ENCODE measurements at regions not wholly inside any gene's neighbourhood (a gene's known extent, or its start where the extent isn't known, plus 50 kb on each side); places are given as distances from the start of the nearest gene placed in this dataset.

- Histone ChIP-seq H3K9ac (ENCODE audit: low read length) (no peak overlapping the region), H3K27ac (ENCODE audit: low read depth, low read length, poor library complexity, severe bottlenecking) (no peak overlapping the region), H3K36me3 (ENCODE audit: insufficient read depth, low read length) (no peaks in the 10 kb centered on the region), H3F3A (ENCODE audit: insufficient read depth, low read length) (no peaks in the 10 kb centered on the region), H3K9me3 (ENCODE audit: low read length) (no peaks in the 10 kb centered on the region), H3K4me1 (ENCODE audit: insufficient read depth, low read length, severe bottlenecking) (no peaks in the 10 kb centered on the region), H3K79me2 (ENCODE audit: insufficient read depth, low read length) (no peaks in the 10 kb centered on the region), H2AFZ (ENCODE audit: low read length) (no peak overlapping the region), H3K4me2 (ENCODE audit: low read length) (no peak overlapping the region), H3K27me3 (ENCODE audit: insufficient read depth, low read length) (no peaks in the 10 kb centered on the region), H3K4me3 (ENCODE audit: low read depth, low read length, poor library complexity, severe bottlenecking) (no peak overlapping the region), H4K20me1 (ENCODE audit: insufficient read depth, low read length) (no peaks in the 10 kb centered on the region), H3K9me2 (ENCODE audit: low read depth, low read length) (no peaks in the 10 kb centered on the region)
- TF ChIP-seq EZH2 (IDR thresholded peaks at IDR 0.05; ENCODE audit: borderline replicate concordance, low read length) (no peak), CTCF (IDR thresholded peaks at IDR 0.05; ENCODE audit: low read length) (no peak)
Observed at GRCh38 chr15:95410757-95411156, 919.7 kb upstream of the NR2F2 start.

- Histone ChIP-seq H3K4me2 (ENCODE audit: low read length) (no peak overlapping the region), H3K4me1 (ENCODE audit: insufficient read depth, low read length, severe bottlenecking) (no peaks in the 10 kb centered on the region), H3F3A (ENCODE audit: insufficient read depth, low read length) (no peaks in the 10 kb centered on the region), H3K27ac (ENCODE audit: low read depth, low read length, poor library complexity, severe bottlenecking) (no peak overlapping the region), H3K36me3 (ENCODE audit: insufficient read depth, low read length) (no peaks in the 10 kb centered on the region), H4K20me1 (ENCODE audit: insufficient read depth, low read length) (no peaks in the 10 kb centered on the region), H3K9me3 (ENCODE audit: low read length) (no peaks in the 10 kb centered on the region), H3K79me2 (ENCODE audit: insufficient read depth, low read length) (no peaks in the 10 kb centered on the region), H3K27me3 (ENCODE audit: insufficient read depth, low read length) (no peaks in the 10 kb centered on the region), H2AFZ (ENCODE audit: low read length) (no peak overlapping the region), H3K4me3 (ENCODE audit: low read depth, low read length, poor library complexity, severe bottlenecking) (no peak overlapping the region), H3K9me2 (ENCODE audit: low read depth, low read length) (no peaks in the 10 kb centered on the region), H3K9ac (ENCODE audit: low read length) (no peak overlapping the region)
- TF ChIP-seq EZH2 (IDR thresholded peaks at IDR 0.05; ENCODE audit: borderline replicate concordance, low read length) (no peak), CTCF (IDR thresholded peaks at IDR 0.05; ENCODE audit: low read length) (no peak)
Observed at GRCh38 chr15:95416576-95416975, 913.9 kb upstream of the NR2F2 start.

GRCh38 chr15:95417761-95418160 lies 912.7 kb upstream of the NR2F2 start:
- Histone ChIP-seq H4K20me1 (ENCODE audit: insufficient read depth, low read length) (no peaks in the 10 kb centered on the region), H3K9me2 (ENCODE audit: low read depth, low read length) (no peaks in the 10 kb centered on the region), H3K9me3 (ENCODE audit: low read length) (no peaks in the 10 kb centered on the region), H2AFZ (ENCODE audit: low read length) (no peak overlapping the region), H3K9ac (ENCODE audit: low read length) (no peak overlapping the region), H3K4me2 (ENCODE audit: low read length) (no peak overlapping the region), H3K4me3 (ENCODE audit: low read depth, low read length, poor library complexity, severe bottlenecking) (no peak overlapping the region), H3K36me3 (ENCODE audit: insufficient read depth, low read length) (no peaks in the 10 kb centered on the region), H3K27me3 (ENCODE audit: insufficient read depth, low read length) (no peaks in the 10 kb centered on the region), H3F3A (ENCODE audit: insufficient read depth, low read length) (no peaks in the 10 kb centered on the region), H3K4me1 (ENCODE audit: insufficient read depth, low read length, severe bottlenecking) (no peaks in the 10 kb centered on the region), H3K79me2 (ENCODE audit: insufficient read depth, low read length) (no peaks in the 10 kb centered on the region), H3K27ac (ENCODE audit: low read depth, low read length, poor library complexity, severe bottlenecking) (no peak overlapping the region)
- no peak for TF ChIP-seq CTCF (IDR thresholded peaks at IDR 0.05; ENCODE audit: low read length)
- TF ChIP-seq EZH2 (IDR thresholded peaks at IDR 0.05; ENCODE audit: borderline replicate concordance, low read length): no peak
